ENCODE measurements at regions not wholly inside any gene's neighbourhood (a gene's known extent, or its start where the extent isn't known, plus 50 kb on each side); places are given as distances from the start of the nearest gene placed in this dataset.

GRCh38 chr18:25669741-25670140 is 317.8 kb upstream of the ZNF521 start:
- TF ChIP-seq CTCF (IDR thresholded peaks at IDR 0.05) (no peak), POLR2A (IDR thresholded peaks at IDR 0.05) (no peak), EP300 (IDR thresholded peaks at IDR 0.05) (no peak)

Data from ovary (tissue), 3 donors.